GM12878 (cell line): ENCODE measurements at regions not wholly inside any gene's neighbourhood (a gene's known extent, or its start where the extent isn't known, plus 50 kb on each side); places are given as distances from the start of the nearest gene placed in this dataset.

Experiments used
- ATAC-seq: fragments of 200-7000 bp; cut with Tn5 transposase; 3 replicates; pipeline ENCODE4 v1.9.1; 2020; ENCODE audit warnings: mild to moderate bottlenecking, moderate library complexity
- BruUV-seq: library from RNA; stranded (reverse); fragments of 400-500 nt; replicated peaks from 2 replicates; lab custom pipeline; 2021; lab: Mats Ljungman, UMichigan
- CTCF ChIA-PET: fragments of 300-600 bp; sonication (Branson Sonifier 250); formaldehyde crosslinking; extraction: SDS; loops from one replicate; lab custom pipeline; 2021; ENCODE audit warnings: inconsistent platforms; lab: Yijun Ruan, JAX
- POLR2A ChIA-PET: fragments of 350-600 bp; formaldehyde crosslinking; extraction: SDS; loops from one replicate; lab custom pipeline; 2021; ENCODE audit warnings: inconsistent platforms; lab: Charles Lee
- RAD21 ChIA-PET: fragments of 300-600 bp; sonication (Branson Sonifier 250); formaldehyde crosslinking; loops from one replicate; lab custom pipeline; 2023; ENCODE audit warnings: antibody characterized with exemption; ENCODE audit not compliant: unreplicated experiment; lab: Charles Lee
- SMC1A ChIA-PET: fragments of 300-600 bp; sonication (Branson Sonifier 250); formaldehyde crosslinking; loops from one replicate; lab custom pipeline; 2023; ENCODE audit not compliant: unreplicated experiment, uncharacterized antibody; lab: Charles Lee
- DNase-seq: peaks from one replicate; pipeline ENCODE4 v3.0.0-alpha.2; 2011; ENCODE audit warnings: low read depth, low spot score
- FAIRE-seq: peaks from 3 replicates; lab custom pipeline; 2011; peaks lifted over from hg19 to GRCh38; lab: Jason Lieb, UNC
- H2AFZ ChIP-seq: 2 replicates; pipeline ENCODE4 v1.6.0; 2011; ENCODE audit warnings: low read depth, low read length, control low read depth; ENCODE audit not compliant: control insufficient read depth
- H3K27ac ChIP-seq: 2 replicates; pipeline ENCODE4 v1.5.1; 2011; ENCODE audit warnings: control low read depth; ENCODE audit not compliant: control insufficient read depth, insufficient read depth
- H3K27me3 ChIP-seq, 2 experiments: replicated peaks in 1 of 2; 2 replicates each; pipeline versions ENCODE4 v1.6.0 to v1.6.1; 2011; ENCODE audit warnings: low read length in 1 of 2; ENCODE audit not compliant: control insufficient read depth in 2 of 2, insufficient read depth in 2 of 2
- H3K36me3 ChIP-seq, 2 experiments: 2 replicates each; pipeline ENCODE4 v1.5.1; 2011; ENCODE audit warnings: low read length in 1 of 2; ENCODE audit not compliant: control insufficient read depth in 2 of 2, insufficient read depth in 2 of 2
- H3K4me1 ChIP-seq: 2 replicates; pipeline ENCODE4 v1.6.1; 2011; ENCODE audit warnings: mild to moderate bottlenecking, low read length, moderate library complexity, mixed read lengths; ENCODE audit not compliant: control insufficient read depth, insufficient read depth
- H3K4me2 ChIP-seq: 2 replicates; pipeline ENCODE4 v1.6.0; 2011; ENCODE audit warnings: control low read depth; ENCODE audit not compliant: control insufficient read depth, insufficient read depth
- H3K4me3 ChIP-seq: fragments of 200-600 bp; sonication (generic); 2 replicates; pipeline ENCODE4 v1.5.1; 2016
- H3K79me2 ChIP-seq: 2 replicates; pipeline ENCODE4 v1.6.0; 2011; ENCODE audit warnings: low read length; ENCODE audit not compliant: control insufficient read depth, insufficient read depth
- H3K9ac ChIP-seq: 2 replicates; pipeline ENCODE4 v1.8.0; 2011; ENCODE audit warnings: low read length, control low read depth, mixed read lengths; ENCODE audit not compliant: control insufficient read depth, insufficient read depth
- H3K9me3 ChIP-seq: replicated peaks from 3 replicates; pipeline ENCODE4 v1.5.1; 2011; ENCODE audit warnings: mild to moderate bottlenecking, low read length; ENCODE audit not compliant: control insufficient read depth, insufficient read depth
- H4K20me1 ChIP-seq: 2 replicates; pipeline ENCODE4 v1.6.0; 2011; ENCODE audit not compliant: control insufficient read depth, insufficient read depth
- BRCA1 ChIP-seq: IDR thresholded peaks from 2 replicates; pipeline ENCODE4 v1.6.1; 2011; ENCODE audit warnings: low read depth, low read length, improper control_type of control experiment
- CBX3 ChIP-seq: fragments of 200-600 bp; sonication (generic); IDR thresholded peaks from 2 replicates; pipeline ENCODE4 v1.6.1; 2016; ENCODE audit warnings: low read depth, borderline replicate concordance
- CHD2 ChIP-seq: IDR thresholded peaks from 2 replicates; pipeline ENCODE4 v1.6.1; 2011; ENCODE audit warnings: low read depth, low read length, improper control_type of control experiment, borderline replicate concordance
- CUX1 ChIP-seq: IDR thresholded peaks from 2 replicates; pipeline ENCODE4 v1.6.1; 2012; ENCODE audit warnings: improper control_type of control experiment, low read depth, low read length; ENCODE audit not compliant: insufficient replicate concordance
- EP300 ChIP-seq, 2 experiments: fragments of 150-350 bp in 1 of 2; IDR thresholded peaks; 2 replicates each; pipeline ENCODE4 v1.6.1; 2011 to 2012; ENCODE audit warnings: low read depth in 2 of 2, low read length in 2 of 2, borderline replicate concordance in 1 of 2, improper control_type of control experiment in 1 of 2, inconsistent platforms in 1 of 2; ENCODE audit not compliant: control insufficient read depth in 1 of 2
- ETV6 ChIP-seq, 2 experiments: fragments of 450-650 bp in 1 of 2; IDR thresholded peaks in 1 of 2; conservative IDR thresholded peaks in 1 of 2; 2 replicates each; pipeline ENCODE4 v1.6.1; 2014; ENCODE audit warnings: antibody characterized with exemption in 1 of 2, borderline replicate concordance in 1 of 2, low read depth in 1 of 2, mild to moderate bottlenecking in 1 of 2, moderate library complexity in 1 of 2
- EZH2 ChIP-seq: IDR thresholded peaks from 2 replicates; pipeline ENCODE4 v1.6.1; 2012; ENCODE audit warnings: low read depth, mild to moderate bottlenecking, control low read depth, inconsistent platforms, low read length, borderline replicate concordance; ENCODE audit not compliant: control insufficient read depth
- NFYB ChIP-seq: IDR thresholded peaks from 2 replicates; pipeline ENCODE4 v1.6.1; 2011; ENCODE audit warnings: low read depth, mild to moderate bottlenecking, low read length, improper control_type of control experiment, moderate library complexity; ENCODE audit not compliant: insufficient read depth
- PAX5 ChIP-seq: IDR thresholded peaks from 2 replicates; pipeline ENCODE4 v1.6.1; 2011; ENCODE audit warnings: low read depth, low read length, borderline replicate concordance
- RB1 ChIP-seq: fragments of 450-650 bp; formaldehyde crosslinking; IDR thresholded peaks from 2 replicates; pipeline ENCODE4 v1.6.1; 2017; ENCODE audit warnings: mild to moderate bottlenecking, borderline replicate concordance
- SREBF1 ChIP-seq: IDR thresholded peaks from 2 replicates; pipeline ENCODE4 v1.6.1; 2012; ENCODE audit warnings: mild to moderate bottlenecking, low read length
- STAT1 ChIP-seq: fragments of 450-650 bp; conservative IDR thresholded peaks from 2 replicates; pipeline ENCODE4 v1.6.1; 2014; ENCODE audit warnings: antibody characterized with exemption, mild to moderate bottlenecking
- TBL1XR1 ChIP-seq: IDR thresholded peaks from 2 replicates; pipeline ENCODE4 v1.6.1; 2012; ENCODE audit warnings: low read depth, low read length, improper control_type of control experiment
- WGBS: methylation state at CpG from one replicate; pipeline ENCODE4 v1.1.6; 2016; ENCODE audit warnings: low lambda C conversion rate; ENCODE audit not compliant: insufficient replicate concordance, insufficient coverage; ENCODE audit errors: missing lambda C conversion rate; 5-methylcytosine and 5-hydroxymethylcytosine counted together
- in situ Hi-C: fragments of 300-500 bp; cut with MboI; formaldehyde crosslinking; loops from 9 replicates; pipeline ENCODE4 v1.14.3; 2018; ENCODE audit warnings: mixed read lengths
- intact Hi-C: fragments of 100-400 bp; cut with micrococcal nuclease; formaldehyde crosslinking; loops from one replicate; pipeline ENCODE4 v1.14.2; 2022; ENCODE audit not compliant: unreplicated experiment

- Histone ChIP-seq H4K20me1 (no peaks in the 10 kb centered on the region), H3K4me3 (no peak overlapping the region), H3K9ac (no peak overlapping the region), H3K27ac (no peak overlapping the region), H3K36me3 (no peaks in the 10 kb centered on the region), H3K79me2 (no peaks in the 10 kb centered on the region), H2AFZ (no peak overlapping the region), H3K27me3 (peaks cover 0 to 5% of the 10 kb centered on the region in 2 experiments; a peak in 1 of 4 replicates), H3K4me2 (no peak overlapping the region), H3K9me3 (no peaks in the 10 kb centered on the region), H3K4me1 (no peaks in the 10 kb centered on the region)
- TF ChIP-seq RB1 (no peak), CUX1 (no peak), TBL1XR1 (no peak), CHD2 (no peak), PAX5 (no peak), ETV6 (conservative IDR thresholded peaks at IDR 0.05 in 1 of 2, IDR thresholded peaks at IDR 0.05 in 1 of 2; ENCODE audit: borderline replicate concordance in 1 of 2, low read depth in 1 of 2) (no peak), EZH2 (no peak), BRCA1 (no peak), STAT1 (no peak), CBX3 (no peak), SREBF1 (no peak), EP300 (IDR thresholded peaks at IDR 0.05; ENCODE audit: borderline replicate concordance in 1 of 2, control insufficient read depth in 1 of 2, low read depth in 2 of 2, low read length in 2 of 2) (no peak), NFYB (no peak)
- FAIRE-seq (no peak), ATAC-seq (no peak), DNase-seq (no peak)
- RAD21 ChIA-PET, result no interaction called here
- no TSS peak for BruUV-seq
- intact Hi-C loops (no loop called here), in situ Hi-C loops (no loop called here)
- 57% methylated on average over 1 of the region's 1 CpG for WGBS
- POLR2A ChIA-PET, result no interaction called here
- SMC1A ChIA-PET, result no interaction called here
- CTCF ChIA-PET, result interaction anchor here (0.5 kb wide), 1 partner anchor 1468 kb away, joined by 3 read pairs; no protein-coding TSS in a partner anchor
These were observed 123.2 kb downstream of the RRAGC start for GRCh38 chr1:38736399-38736798.
